CD4-positive, alpha-beta memory T cell (primary cell): ENCODE measurements at regions not wholly inside any gene's neighbourhood (a gene's known extent, or its start where the extent isn't known, plus 50 kb on each side); places are given as distances from the start of the nearest gene placed in this dataset.

Experiments
- CTCF ChIA-PET: fragments of 350-600 bp; sonication (Branson Sonifier 250); formaldehyde crosslinking; loops from one replicate; lab custom pipeline; 2021; ENCODE audit warnings: inconsistent platforms; ENCODE audit not compliant: partially characterized antibody; lab: Charles Lee
- POLR2A ChIA-PET: fragments of 350-600 bp; sonication (Branson Sonifier 250); formaldehyde crosslinking; loops from one replicate; lab custom pipeline; 2021; ENCODE audit not compliant: partially characterized antibody; lab: Charles Lee
- DNase-seq, 5 donors: peaks; one replicate each; pipeline versions ENCODE4 v3.0.0 to v3.0.0-alpha.2; 2020 to 2022; ENCODE audit warnings: mixed read lengths in 1 of 5
- H3K27ac ChIP-seq: one replicate; pipeline ENCODE4 v1.7.0; 2013; ENCODE audit warnings: low read depth, low read length
- H3K27me3 ChIP-seq: 2 replicates; pipeline ENCODE4 v1.7.0; 2013; ENCODE audit warnings: mild to moderate bottlenecking, low read length, moderate library complexity; ENCODE audit not compliant: insufficient read depth
- H3K36me3 ChIP-seq: 2 replicates; pipeline ENCODE4 v1.7.0; 2013; ENCODE audit warnings: mild to moderate bottlenecking, low read length, moderate library complexity; ENCODE audit not compliant: insufficient read depth
- H3K4me1 ChIP-seq: 2 replicates; pipeline ENCODE4 v1.7.0; 2013; ENCODE audit warnings: mild to moderate bottlenecking, low read length, moderate library complexity; ENCODE audit not compliant: insufficient read depth
- H3K4me3 ChIP-seq, 2 donors: one replicate each; pipeline ENCODE4 v1.7.0; 2013; ENCODE audit warnings: low read length in 2 of 2, mild to moderate bottlenecking in 1 of 2
- H3K9me3 ChIP-seq, 2 donors: one replicate each; pipeline ENCODE4 v1.7.0; 2013; ENCODE audit warnings: low read length in 2 of 2, control low read depth in 1 of 2; ENCODE audit not compliant: control insufficient read depth in 1 of 2
- H3K27ac Mint-ChIP-seq, 7 donors: one replicate each; pipeline ENCODE4 v1.8.0; 2020 to 2021; ENCODE audit warnings: mixed read lengths in 7 of 7, mild to moderate bottlenecking in 6 of 7, inconsistent platforms in 3 of 7, moderate library complexity in 3 of 7
- H3K27me3 Mint-ChIP-seq, 2 donors: one replicate each; pipeline ENCODE4 v1.8.0; 2020 to 2021; ENCODE audit warnings: mixed read lengths in 2 of 2
- H3K36me3 Mint-ChIP-seq, 2 donors: one replicate each; pipeline ENCODE4 v1.8.0; 2020 to 2021; ENCODE audit warnings: mixed read lengths in 2 of 2, inconsistent platforms in 1 of 2, mild to moderate bottlenecking in 1 of 2
- H3K4me1 Mint-ChIP-seq, 4 donors: one replicate each; pipeline ENCODE4 v1.8.0; 2020 to 2021; ENCODE audit warnings: mixed read lengths in 4 of 4, mild to moderate bottlenecking in 1 of 4
- H3K4me3 Mint-ChIP-seq, 8 donors: one replicate each; pipeline ENCODE4 v1.8.0; 2020 to 2021; ENCODE audit warnings: mixed read lengths in 8 of 8, mild to moderate bottlenecking in 7 of 8, moderate library complexity in 6 of 8, inconsistent platforms in 3 of 8
- H3K9me3 Mint-ChIP-seq, 8 donors: one replicate each; pipeline ENCODE4 v1.8.0; 2020 to 2021; ENCODE audit warnings: mixed read lengths in 8 of 8, mild to moderate bottlenecking in 5 of 8, inconsistent platforms in 3 of 8, moderate library complexity in 1 of 8
- intact Hi-C: fragments of 100-400 bp; cut with micrococcal nuclease; formaldehyde crosslinking; loops from one replicate; pipeline ENCODE4 v1.15.1; 2023

GRCh38 chr2:106311041-106311370 lies 116.9 kb upstream of the UXS1 start:
- Histone ChIP-seq H3K36me3 (no peaks in the 10 kb centered on the region), H3K27me3 (no peaks in the 10 kb centered on the region), H3K4me1 (no peaks in the 10 kb centered on the region), H3K27ac (no peak overlapping the region), H3K4me3 (no peak overlapping the region), H3K9me3 (no peaks in the 10 kb centered on the region)
- Mint-ChIP-seq H3K4me3 (no peak overlapping the region), H3K9me3 (no peaks in the 10 kb centered on the region), H3K4me1 (peaks cover 6 to 9% (median 7%) of the 10 kb centered on the region in 4 donors), H3K27ac (peak overlapping the region in 1 of 7 donors; percentile 47), H3K36me3 (no peaks in the 10 kb centered on the region), H3K27me3 (no peaks in the 10 kb centered on the region)
- ChIA-PET CTCF (no interaction called here), POLR2A (no interaction called here)
- DNase-seq, result no peak
- intact Hi-C loops, result no loop called here

- CTCF ChIA-PET, result no interaction called here
Observed at GRCh38 chr2:106307860-106308259, 113.8 kb upstream of the UXS1 start.

GRCh38 chr2:106306387-106306786 lies 112.3 kb upstream of the UXS1 start:
- ChIA-PET POLR2A (no interaction called here), CTCF (no interaction called here)
- no peaks in the 10 kb centered on the region for H3K4me1 ChIP-seq

More at GRCh38 chr2:106307860-106308259, 113.8 kb upstream of the UXS1 start:
- DNase-seq, result no peak
- Histone ChIP-seq H3K9me3 (no peaks in the 10 kb centered on the region), H3K27me3 (no peaks in the 10 kb centered on the region), H3K27ac (no peak overlapping the region), H3K4me3 (no peak overlapping the region), H3K4me1 (no peaks in the 10 kb centered on the region), H3K36me3 (no peaks in the 10 kb centered on the region)
- Mint-ChIP-seq H3K36me3 (no peaks in the 10 kb centered on the region), H3K27me3 (no peaks in the 10 kb centered on the region), H3K4me1 (no peaks in the 10 kb centered on the region), H3K9me3 (no peaks in the 10 kb centered on the region), H3K4me3 (no peak overlapping the region), H3K27ac (no peak overlapping the region)
- POLR2A ChIA-PET, result no interaction called here
- intact Hi-C loops, result no loop called here

GRCh38 chr2:106304612-106305184 lies 110.6 kb upstream of the UXS1 start:
- DNase-seq, result no peak
- Histone ChIP-seq H3K27ac (no peak overlapping the region), H3K4me1 (no peaks in the 10 kb centered on the region), H3K9me3 (no peaks in the 10 kb centered on the region), H3K36me3 (no peaks in the 10 kb centered on the region), H3K4me3 (no peak overlapping the region), H3K27me3 (no peaks in the 10 kb centered on the region)
- Mint-ChIP-seq H3K4me3 (peak overlapping the region in 1 of 8 donors; percentile 30), H3K27ac (no peak overlapping the region), H3K36me3 (no peaks in the 10 kb centered on the region), H3K9me3 (no peaks in the 10 kb centered on the region), H3K4me1 (no peaks in the 10 kb centered on the region), H3K27me3 (peaks cover 0 to 2% of the 10 kb centered on the region in 2 donors)
- ChIA-PET CTCF (no interaction called here), POLR2A (no interaction called here)
- intact Hi-C loops, result no loop called here

More at GRCh38 chr2:106306387-106306786, 112.3 kb upstream of the UXS1 start:
- Mint-ChIP-seq H3K4me3 (no peak overlapping the region), H3K4me1 (no peaks in the 10 kb centered on the region), H3K27ac (no peak overlapping the region), H3K9me3 (no peaks in the 10 kb centered on the region), H3K36me3 (no peaks in the 10 kb centered on the region), H3K27me3 (no peaks in the 10 kb centered on the region)
- Histone ChIP-seq H3K36me3 (no peaks in the 10 kb centered on the region), H3K4me3 (no peak overlapping the region), H3K9me3 (no peaks in the 10 kb centered on the region), H3K27me3 (no peaks in the 10 kb centered on the region), H3K27ac (no peak overlapping the region)
- no peak for DNase-seq
- intact Hi-C loops, result no loop called here

GRCh38 chr2:106299696-106300095 lies 105.6 kb upstream of the UXS1 start:
- no peak overlapping the region for H3K27ac Mint-ChIP-seq
- POLR2A ChIA-PET, result no interaction called here
- H3K4me1 ChIP-seq, result no peaks in the 10 kb centered on the region
- no peak overlapping the region for H3K4me3 ChIP-seq
- CTCF ChIA-PET, result no interaction called here
- H3K9me3 ChIP-seq, result no peaks in the 10 kb centered on the region
- no peaks in the 10 kb centered on the region for H3K36me3 ChIP-seq
- H3K27me3 ChIP-seq, result no peaks in the 10 kb centered on the region
- intact Hi-C loops, result no loop called here
- no peaks in the 10 kb centered on the region for H3K4me1 Mint-ChIP-seq
- no peak overlapping the region for H3K4me3 Mint-ChIP-seq
- no peak overlapping the region for H3K27ac ChIP-seq
- DNase-seq, result no peak
- H3K27me3 Mint-ChIP-seq, result peaks cover 5% of the 10 kb centered on the region in 2 donors
- no peaks in the 10 kb centered on the region for H3K9me3 Mint-ChIP-seq
- H3K36me3 Mint-ChIP-seq, result no peaks in the 10 kb centered on the region

- no peak for DNase-seq
- H3K4me1 Mint-ChIP-seq, result no peaks in the 10 kb centered on the region
- H3K4me3 ChIP-seq, result no peak overlapping the region
- no peaks in the 10 kb centered on the region for H3K4me1 ChIP-seq
- no peaks in the 10 kb centered on the region for H3K27me3 ChIP-seq
- H3K27ac Mint-ChIP-seq, result peak overlapping the region in 1 of 7 donors; percentile 47
- ChIA-PET POLR2A (no interaction called here), CTCF (no interaction called here)
- intact Hi-C loops, result no loop called here
- H3K9me3 Mint-ChIP-seq, result no peaks in the 10 kb centered on the region
- H3K27me3 Mint-ChIP-seq, result peaks cover 5% of the 10 kb centered on the region in 2 donors
- no peak overlapping the region for H3K27ac ChIP-seq
- H3K36me3 Mint-ChIP-seq, result no peaks in the 10 kb centered on the region
- no peaks in the 10 kb centered on the region for H3K9me3 ChIP-seq
- H3K4me3 Mint-ChIP-seq, result no peak overlapping the region
- H3K36me3 ChIP-seq, result no peaks in the 10 kb centered on the region
Observed at GRCh38 chr2:106296182-106296815, 102.2 kb upstream of the UXS1 start.

GRCh38 chr2:106294182-106294581 lies 100.1 kb upstream of the UXS1 start:
- no peaks in the 10 kb centered on the region for H3K36me3 Mint-ChIP-seq

More at GRCh38 chr2:106294182-106294581, 100.1 kb upstream of the UXS1 start:
- intact Hi-C loops, result no loop called here
- Histone ChIP-seq H3K36me3 (no peaks in the 10 kb centered on the region), H3K9me3 (no peaks in the 10 kb centered on the region), H3K27ac (no peak overlapping the region), H3K4me1 (no peaks in the 10 kb centered on the region), H3K27me3 (no peaks in the 10 kb centered on the region), H3K4me3 (no peak overlapping the region)
- CTCF ChIA-PET, result no interaction called here
- Mint-ChIP-seq H3K4me1 (no peaks in the 10 kb centered on the region), H3K4me3 (no peak overlapping the region), H3K27ac (no peak overlapping the region), H3K9me3 (no peaks in the 10 kb centered on the region), H3K27me3 (peaks cover 4 to 5% of the 10 kb centered on the region in 2 donors)
- POLR2A ChIA-PET, result no interaction called here
- no peak for DNase-seq
